Ectodermal cell (in vitro differentiated cells): ENCODE measurements at regions not wholly inside any gene's neighbourhood (a gene's known extent, or its start where the extent isn't known, plus 50 kb on each side); places are given as distances from the start of the nearest gene placed in this dataset.

Experiments
- H3K27ac ChIP-seq: 2 replicates; pipeline ENCODE4 v1.7.0; 2013; ENCODE audit warnings: mild to moderate bottlenecking, low read depth, low read length; ENCODE audit not compliant: insufficient read depth, poor library complexity, severe bottlenecking
- H3K27me3 ChIP-seq: 2 replicates; pipeline ENCODE4 v1.7.0; 2013; ENCODE audit warnings: mild to moderate bottlenecking, low read length; ENCODE audit not compliant: insufficient read depth, control insufficient read depth, poor library complexity, severe bottlenecking
- H3K36me3 ChIP-seq: one replicate; pipeline ENCODE4 v1.7.0; 2013; ENCODE audit warnings: low read length; ENCODE audit not compliant: control insufficient read depth, insufficient read depth
- H3K4me1 ChIP-seq: one replicate; pipeline ENCODE4 v1.7.0; 2013; ENCODE audit warnings: low read length; ENCODE audit not compliant: control insufficient read depth, insufficient read depth
- H3K4me3 ChIP-seq: 2 replicates; pipeline ENCODE4 v1.7.0; 2013; ENCODE audit warnings: low read depth, low read length, control low read depth; ENCODE audit not compliant: insufficient read depth
- H3K9me3 ChIP-seq: 2 replicates; pipeline ENCODE4 v1.7.0; 2013; ENCODE audit warnings: mild to moderate bottlenecking, low read length, moderate library complexity; ENCODE audit not compliant: control insufficient read depth
- WGBS, 2 experiments: methylation state at CpG; one replicate each; pipeline ENCODE4 v1.1.7; 2013; ENCODE audit warnings: missing lambda C conversion rate in 2 of 2; 5-methylcytosine and 5-hydroxymethylcytosine counted together

DNA sequence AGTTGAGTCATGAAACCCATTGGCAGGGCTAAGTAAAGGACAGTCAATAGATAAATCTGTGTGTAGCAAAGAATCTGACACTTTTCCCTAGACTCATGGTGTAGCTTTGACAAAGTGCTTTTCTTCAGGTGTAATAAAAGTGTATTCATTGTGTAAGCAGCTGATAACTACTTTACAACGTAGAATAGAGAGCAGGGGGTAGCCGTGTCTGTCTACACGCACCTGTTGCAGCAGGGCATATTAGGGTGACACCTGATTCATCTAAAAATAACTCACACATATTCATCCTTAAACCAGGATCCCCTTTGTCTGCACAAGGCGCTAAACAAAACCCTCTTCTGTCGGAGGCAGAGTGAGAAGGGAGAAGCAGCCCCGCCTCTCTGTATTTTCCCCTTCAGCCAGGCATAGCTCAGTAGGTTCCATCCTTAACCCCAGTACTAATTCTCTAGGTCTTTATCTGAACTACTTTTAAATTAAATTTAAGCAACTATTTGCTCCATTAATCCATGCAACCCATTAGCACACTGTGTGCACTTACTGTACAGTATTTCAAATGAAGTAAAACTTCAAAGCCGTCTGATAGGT lies 306.7 kb upstream of the SASH1 start:
- Histone ChIP-seq H3K27ac (no peak overlapping the region), H3K27me3 (no peaks in the 10 kb centered on the region), H3K4me1 (no peaks in the 10 kb centered on the region), H3K9me3 (no peaks in the 10 kb centered on the region), H3K36me3 (no peaks in the 10 kb centered on the region), H3K4me3 (no peak overlapping the region)
- WGBS, 2 experiments, result 87 to 88% methylated on average over 7 of the region's 7 CpGs

DNA sequence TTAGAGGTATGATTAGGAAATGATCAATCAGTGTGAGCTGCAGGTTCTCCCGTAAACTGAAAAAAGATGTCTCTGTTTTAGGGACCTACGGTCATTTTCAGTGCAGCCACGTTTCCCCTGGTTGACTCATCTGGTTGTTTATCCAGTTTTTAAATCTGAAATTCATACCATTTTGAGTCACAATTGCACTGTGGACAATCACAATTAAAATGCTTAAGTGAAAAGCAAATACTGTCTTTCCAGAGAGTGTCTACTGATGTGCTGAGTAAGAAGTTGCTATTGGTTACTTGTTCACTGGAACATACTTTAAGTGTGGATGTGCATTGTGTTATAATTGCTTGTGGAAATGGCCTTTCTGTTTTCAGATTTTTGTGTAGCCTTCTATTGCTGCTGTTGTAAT lies 305.1 kb upstream of the SASH1 start:
- H3K4me1 ChIP-seq, result no peaks in the 10 kb centered on the region
- no peak overlapping the region for H3K27ac ChIP-seq
- WGBS, 2 experiments, result 93 to 96% methylated on average over 3 of the region's 3 CpGs
- no peak overlapping the region for H3K4me3 ChIP-seq
- H3K27me3 ChIP-seq, result no peaks in the 10 kb centered on the region
- no peaks in the 10 kb centered on the region for H3K9me3 ChIP-seq
- H3K36me3 ChIP-seq, result no peaks in the 10 kb centered on the region

DNA sequence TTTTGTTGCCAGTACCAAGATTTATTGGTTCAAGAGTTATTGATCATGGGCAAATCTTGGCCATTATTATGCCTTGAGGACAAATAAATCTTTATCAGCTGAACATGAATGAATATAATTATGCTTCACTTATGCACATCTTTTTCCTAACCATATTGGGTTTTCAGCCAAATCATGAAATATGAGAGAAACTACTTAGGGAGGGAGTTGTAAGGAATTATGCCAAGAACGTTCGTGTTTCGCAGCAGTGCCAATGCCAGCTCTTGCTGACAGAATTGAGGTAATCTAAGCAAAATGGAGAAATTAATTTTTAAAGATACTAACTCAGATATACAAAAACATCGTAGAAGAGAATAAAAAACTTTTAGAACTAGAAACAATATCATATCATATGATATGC lies 301.1 kb upstream of the SASH1 start:
- Histone ChIP-seq H3K4me1 (no peaks in the 10 kb centered on the region), H3K36me3 (no peaks in the 10 kb centered on the region), H3K9me3 (no peaks in the 10 kb centered on the region), H3K27ac (no peak overlapping the region), H3K27me3 (no peaks in the 10 kb centered on the region), H3K4me3 (no peak overlapping the region)
- WGBS, 2 experiments, result 100% methylated on average over 3 of the region's 4 CpGs

DNA sequence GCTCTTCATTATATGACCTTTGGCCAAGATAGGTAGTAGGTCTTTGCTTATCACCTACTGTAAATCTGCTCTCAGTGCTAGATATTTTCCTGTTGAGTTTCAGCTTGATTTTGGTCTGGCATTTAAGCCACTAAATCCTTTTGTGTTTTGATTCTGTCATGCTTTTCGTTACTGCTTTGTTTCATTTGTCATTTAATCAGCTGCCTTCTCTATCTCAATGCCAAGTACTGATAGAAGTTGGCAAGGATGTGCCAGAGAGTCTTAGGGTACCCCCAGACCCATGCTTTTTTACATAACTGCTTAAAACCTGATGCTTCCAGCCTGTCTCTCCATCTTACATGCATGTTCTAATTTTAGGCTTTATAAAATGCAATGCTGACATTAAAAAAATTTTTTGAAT lies 300.1 kb upstream of the SASH1 start:
- no peak overlapping the region for H3K4me3 ChIP-seq
- H3K9me3 ChIP-seq, result no peaks in the 10 kb centered on the region
- no peaks in the 10 kb centered on the region for H3K36me3 ChIP-seq
- no peaks in the 10 kb centered on the region for H3K4me1 ChIP-seq
- H3K27me3 ChIP-seq, result no peaks in the 10 kb centered on the region
- no peak overlapping the region for H3K27ac ChIP-seq
- 92 to 100% methylated on average over 1 of the region's 1 CpG for WGBS, 2 experiments

DNA sequence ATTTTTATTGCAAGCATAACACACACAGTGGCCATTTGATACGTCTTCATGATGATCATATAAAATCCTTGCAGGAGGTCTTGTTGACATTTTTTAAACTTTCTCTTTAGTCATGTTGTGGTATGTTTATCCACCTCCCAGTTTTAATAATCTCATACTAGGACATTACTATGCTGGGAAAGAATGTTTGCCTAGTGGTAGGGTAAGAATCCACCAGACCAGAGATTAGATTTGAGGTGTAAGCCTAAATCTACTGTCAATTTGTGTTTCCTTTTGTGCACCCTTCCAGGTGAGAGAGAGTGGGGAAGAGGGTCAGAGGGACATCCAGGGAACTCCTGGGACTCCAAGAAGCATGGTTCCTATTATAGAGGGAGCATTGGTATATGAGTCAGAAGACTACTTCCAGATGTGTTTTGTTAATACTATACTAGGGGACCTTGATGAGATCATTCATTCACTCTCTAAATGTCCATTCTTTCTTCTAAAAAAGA lies 298.3 kb upstream of the SASH1 start:
- Histone ChIP-seq H3K27me3 (no peaks in the 10 kb centered on the region), H3K4me3 (no peak overlapping the region), H3K4me1 (no peaks in the 10 kb centered on the region), H3K27ac (no peak overlapping the region), H3K36me3 (no peaks in the 10 kb centered on the region), H3K9me3 (no peaks in the 10 kb centered on the region)
- 100% methylated on average over 1 of the region's 1 CpG for WGBS, 2 experiments

DNA sequence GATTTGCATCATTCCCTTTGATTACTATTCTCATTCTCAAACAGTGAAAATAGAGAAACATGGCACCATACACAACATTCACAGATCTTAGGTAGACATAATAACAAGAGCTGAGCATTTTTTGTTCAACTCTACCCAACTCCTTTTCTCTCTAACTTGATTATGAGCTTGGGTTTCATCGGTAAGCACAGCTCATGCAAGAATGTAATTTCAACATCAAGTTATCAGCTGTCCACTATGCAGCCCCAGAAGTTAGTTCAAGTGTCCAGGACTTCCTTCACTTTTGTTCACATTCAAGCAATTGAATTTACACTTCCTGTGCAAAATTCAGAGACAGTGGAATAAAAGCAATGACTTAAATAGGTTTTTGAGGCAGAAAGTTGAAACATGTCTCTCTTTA lies 297.7 kb upstream of the SASH1 start:
- 94 to 97% methylated on average over 1 of the region's 1 CpG for WGBS, 2 experiments
- Histone ChIP-seq H3K36me3 (no peaks in the 10 kb centered on the region), H3K4me3 (no peak overlapping the region), H3K9me3 (no peaks in the 10 kb centered on the region), H3K27ac (no peak overlapping the region), H3K4me1 (no peaks in the 10 kb centered on the region), H3K27me3 (no peaks in the 10 kb centered on the region)

DNA sequence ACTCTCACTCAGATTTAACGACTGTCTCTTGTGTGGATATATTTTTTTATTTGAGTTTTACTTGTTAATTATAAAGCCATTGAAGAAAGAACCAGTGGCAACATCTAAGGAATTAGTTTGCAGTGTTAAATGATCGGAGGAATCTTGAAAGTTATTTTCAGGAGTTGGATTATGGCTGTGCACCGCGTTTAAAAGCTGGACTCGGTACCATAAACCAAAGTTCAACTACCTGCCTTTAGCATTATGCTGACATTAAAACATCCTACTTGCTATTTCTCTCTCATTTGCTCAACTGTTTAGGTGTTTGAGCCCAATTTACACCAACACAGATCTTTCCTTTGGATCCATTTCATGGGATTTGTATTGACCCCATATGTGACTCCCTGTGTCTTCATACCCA lies 289.4 kb upstream of the SASH1 start:
- H3K4me3 ChIP-seq, result no peak overlapping the region
- H3K9me3 ChIP-seq, result no peaks in the 10 kb centered on the region
- no peak overlapping the region for H3K27ac ChIP-seq
- no peaks in the 10 kb centered on the region for H3K27me3 ChIP-seq
- 94 to 95% methylated on average over 4 to 5 of the region's 5 CpGs for WGBS, 2 experiments
- H3K4me1 ChIP-seq, result no peaks in the 10 kb centered on the region
- H3K36me3 ChIP-seq, result no peaks in the 10 kb centered on the region

DNA sequence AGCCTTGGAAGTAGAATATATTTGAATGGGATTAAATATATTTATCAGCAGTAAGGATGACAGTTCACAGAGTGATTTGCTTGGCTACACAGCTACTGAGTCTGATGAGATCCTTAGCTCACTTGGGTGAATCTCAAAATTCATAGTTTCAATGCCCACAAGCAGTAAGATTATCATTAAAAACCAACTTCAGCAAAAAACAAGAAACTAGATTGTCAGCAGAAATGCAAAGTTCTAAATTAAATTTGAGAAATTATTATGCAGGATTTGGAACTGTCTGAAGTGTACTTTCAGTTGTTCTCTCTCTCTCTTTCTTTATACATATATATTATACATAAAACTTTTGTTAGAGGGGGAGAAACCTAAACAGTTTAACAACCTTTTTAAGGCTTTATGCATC lies 288.8 kb upstream of the SASH1 start:
- no peak overlapping the region for H3K4me3 ChIP-seq

DNA sequence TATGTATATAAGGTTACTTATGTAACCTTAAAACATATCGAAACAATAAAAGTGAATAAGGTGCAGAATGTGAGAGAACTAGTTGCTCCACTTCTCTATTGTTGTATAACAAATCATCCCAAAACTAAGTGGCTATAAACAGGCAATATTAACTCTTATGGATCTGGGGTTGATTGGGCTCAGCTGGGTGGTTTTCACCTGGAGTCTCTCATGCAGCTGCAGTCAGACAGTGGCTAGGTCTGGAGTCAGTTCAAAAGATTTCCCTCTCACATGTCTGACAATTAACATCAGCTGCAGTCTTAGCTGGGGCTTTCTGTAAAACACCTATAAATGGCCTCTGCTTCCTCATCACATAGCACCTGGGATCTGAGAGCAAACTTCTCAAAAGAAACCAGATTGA lies 288.4 kb upstream of the SASH1 start:
- Histone ChIP-seq H3K9me3 (no peaks in the 10 kb centered on the region), H3K4me3 (no peak overlapping the region), H3K4me1 (no peaks in the 10 kb centered on the region), H3K36me3 (no peaks in the 10 kb centered on the region), H3K27me3 (no peaks in the 10 kb centered on the region), H3K27ac (no peak overlapping the region)
- WGBS, 2 experiments, result no CpG with 5 or more reads among the region's 1 CpG

More for the DNA sequence above, 288.8 kb upstream of the SASH1 start:
- Histone ChIP-seq H3K36me3 (no peaks in the 10 kb centered on the region), H3K4me1 (no peaks in the 10 kb centered on the region), H3K27me3 (no peaks in the 10 kb centered on the region), H3K9me3 (no peaks in the 10 kb centered on the region), H3K27ac (no peak overlapping the region)

DNA sequence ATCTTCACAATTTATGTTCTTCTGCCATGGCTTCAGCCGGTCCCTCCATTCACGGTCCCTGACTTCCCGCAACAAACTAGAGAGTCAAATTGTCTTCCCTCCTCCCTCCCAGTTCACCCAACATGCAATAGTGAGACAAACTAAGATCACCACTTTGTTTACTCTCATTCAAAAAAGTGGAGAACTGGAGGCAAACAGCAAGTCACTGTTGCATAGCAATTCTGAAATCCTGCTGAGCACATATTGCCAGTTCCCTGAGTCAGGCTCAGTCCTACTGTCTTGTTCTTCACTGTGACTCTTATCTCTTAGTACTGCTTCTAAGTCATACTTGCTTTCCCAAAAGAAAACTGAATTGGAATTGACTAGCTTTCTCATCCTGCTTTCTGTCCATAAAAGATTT lies 287.2 kb upstream of the SASH1 start:
- WGBS, 2 experiments, result 94 to 95% methylated on average over 3 of the region's 3 CpGs
- no peaks in the 10 kb centered on the region for H3K9me3 ChIP-seq

DNA sequence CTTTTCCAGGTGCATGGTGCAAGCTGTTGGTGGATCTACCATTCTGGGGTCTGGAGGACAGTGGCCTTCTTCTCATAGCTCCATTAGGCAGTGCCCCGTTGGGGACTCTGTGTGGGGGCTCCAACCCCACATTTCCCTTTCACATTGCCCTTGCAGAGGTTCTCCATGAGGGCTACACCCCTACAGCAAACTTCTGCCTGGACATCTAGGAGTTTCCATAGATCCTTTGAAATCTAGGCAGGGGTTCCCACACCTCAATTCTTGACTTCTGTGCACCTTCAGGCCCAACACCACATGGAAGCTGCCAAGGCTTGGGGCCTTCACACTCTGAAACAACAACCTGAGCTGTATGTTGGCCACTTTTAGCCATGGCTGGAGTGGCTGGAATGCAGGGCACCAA lies 282.8 kb upstream of the SASH1 start:
- no peaks in the 10 kb centered on the region for H3K9me3 ChIP-seq
- no peaks in the 10 kb centered on the region for H3K27me3 ChIP-seq
- no peaks in the 10 kb centered on the region for H3K4me1 ChIP-seq
- no peak overlapping the region for H3K27ac ChIP-seq
- no peaks in the 10 kb centered on the region for H3K36me3 ChIP-seq
- no peak overlapping the region for H3K4me3 ChIP-seq
- 79 to 96% methylated on average over 1 of the region's 1 CpG for WGBS, 2 experiments

More for the DNA sequence above, 287.2 kb upstream of the SASH1 start:
- H3K27me3 ChIP-seq, result no peaks in the 10 kb centered on the region
- H3K4me3 ChIP-seq, result no peak overlapping the region
- no peak overlapping the region for H3K27ac ChIP-seq
- H3K36me3 ChIP-seq, result no peaks in the 10 kb centered on the region
- no peaks in the 10 kb centered on the region for H3K4me1 ChIP-seq
